ENCODE measurements at regions not wholly inside any gene's neighbourhood (a gene's known extent, or its start where the extent isn't known, plus 50 kb on each side); places are given as distances from the start of the nearest gene placed in this dataset.

DNA sequence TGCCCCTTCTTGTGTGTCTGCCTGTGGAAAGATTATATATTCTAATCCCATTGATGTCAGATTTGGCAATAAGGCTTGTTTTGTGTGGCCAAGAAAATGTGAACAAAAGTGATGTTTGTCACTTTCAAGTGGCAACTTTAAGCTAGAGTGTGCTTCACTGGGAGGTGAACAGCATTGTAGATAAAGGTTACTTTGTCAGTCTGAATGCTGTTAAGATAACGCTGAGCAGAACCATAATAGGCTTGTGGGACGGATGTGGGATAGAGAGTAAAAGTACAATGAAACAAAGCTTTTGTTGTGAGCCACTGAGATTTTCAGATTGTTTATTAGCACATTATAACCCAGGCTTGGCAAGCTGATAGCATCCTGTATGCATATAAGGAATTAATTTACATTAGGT is 303.8 kb upstream of the MAN1A1 start:
- TF ChIP-seq, protein P1, sequence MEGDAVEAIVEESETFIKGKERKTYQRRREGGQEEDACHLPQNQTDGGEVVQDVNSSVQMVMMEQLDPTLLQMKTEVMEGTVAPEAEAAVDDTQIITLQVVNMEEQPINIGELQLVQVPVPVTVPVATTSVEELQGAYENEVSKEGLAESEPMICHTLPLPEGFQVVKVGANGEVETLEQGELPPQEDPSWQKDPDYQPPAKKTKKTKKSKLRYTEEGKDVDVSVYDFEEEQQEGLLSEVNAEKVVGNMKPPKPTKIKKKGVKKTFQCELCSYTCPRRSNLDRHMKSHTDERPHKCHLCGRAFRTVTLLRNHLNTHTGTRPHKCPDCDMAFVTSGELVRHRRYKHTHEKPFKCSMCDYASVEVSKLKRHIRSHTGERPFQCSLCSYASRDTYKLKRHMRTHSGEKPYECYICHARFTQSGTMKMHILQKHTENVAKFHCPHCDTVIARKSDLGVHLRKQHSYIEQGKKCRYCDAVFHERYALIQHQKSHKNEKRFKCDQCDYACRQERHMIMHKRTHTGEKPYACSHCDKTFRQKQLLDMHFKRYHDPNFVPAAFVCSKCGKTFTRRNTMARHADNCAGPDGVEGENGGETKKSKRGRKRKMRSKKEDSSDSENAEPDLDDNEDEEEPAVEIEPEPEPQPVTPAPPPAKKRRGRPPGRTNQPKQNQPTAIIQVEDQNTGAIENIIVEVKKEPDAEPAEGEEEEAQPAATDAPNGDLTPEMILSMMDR (IDR thresholded peaks at IDR 0.05) = no peak
- no peak for TF ChIP-seq POLR2AphosphoS5 (IDR thresholded peaks at IDR 0.05)
- no peak for TF ChIP-seq POLR2A (IDR thresholded peaks at IDR 0.05)

All from gastroesophageal sphincter (tissue), 3 donors.